Activated CD8-positive, alpha-beta memory T cell treated with anti-CD3 and anti-CD28 coated beads for 48 hours (primary cell): ENCODE measurements at regions not wholly inside any gene's neighbourhood (a gene's known extent, or its start where the extent isn't known, plus 50 kb on each side); places are given as distances from the start of the nearest gene placed in this dataset.

ENCODE experiments used
- DNase-seq, 3 experiments: peaks; one replicate each; pipeline ENCODE4 v3.0.0-alpha.2; 2020; ENCODE audit warnings: low read depth in 2 of 3, low spot score in 2 of 3

GRCh38 chr14:97246648-97247047 is 449.5 kb downstream of the VRK1 start:
- no peak for DNase-seq

DNA sequence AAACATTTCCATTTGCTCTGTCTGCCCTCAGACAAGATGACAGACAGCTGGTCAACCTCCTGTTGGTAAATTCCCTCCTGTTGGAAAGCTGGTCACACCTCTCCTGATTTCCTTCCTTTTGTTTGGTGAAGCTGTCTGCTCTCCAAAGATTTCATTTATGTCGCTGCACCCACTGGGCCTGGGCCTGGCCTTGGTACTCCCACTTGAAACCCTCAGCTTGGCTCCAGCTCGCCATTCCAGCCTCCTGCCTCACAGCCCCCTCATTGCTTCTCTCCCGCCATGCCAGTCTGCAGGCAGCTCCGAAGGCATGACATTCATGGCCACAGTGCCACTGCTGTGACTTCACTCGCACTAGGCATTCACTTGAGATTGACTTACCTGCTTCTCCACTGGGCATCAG is 451.8 kb downstream of the VRK1 start:
- DNase-seq = no peak

DNA sequence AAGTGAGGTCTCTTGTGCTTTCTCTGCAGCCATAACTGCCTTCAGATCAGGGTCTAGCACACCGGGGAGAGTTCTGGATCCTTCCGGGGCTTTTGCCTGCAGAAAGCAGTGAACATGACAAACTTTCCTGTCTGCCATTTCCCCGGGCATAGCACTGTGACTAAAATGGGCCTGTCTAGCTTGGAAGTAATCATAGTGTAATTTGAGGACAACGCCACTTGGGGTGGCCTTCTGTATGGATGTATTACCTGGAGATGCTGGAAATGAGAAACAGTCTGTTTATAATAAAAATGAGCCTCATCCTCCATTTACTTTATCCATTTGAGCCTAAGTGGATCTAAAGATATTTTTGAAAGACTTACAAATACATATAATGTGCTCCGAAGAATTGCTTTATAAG is 453.7 kb downstream of the VRK1 start:
- no peak for DNase-seq

DNA sequence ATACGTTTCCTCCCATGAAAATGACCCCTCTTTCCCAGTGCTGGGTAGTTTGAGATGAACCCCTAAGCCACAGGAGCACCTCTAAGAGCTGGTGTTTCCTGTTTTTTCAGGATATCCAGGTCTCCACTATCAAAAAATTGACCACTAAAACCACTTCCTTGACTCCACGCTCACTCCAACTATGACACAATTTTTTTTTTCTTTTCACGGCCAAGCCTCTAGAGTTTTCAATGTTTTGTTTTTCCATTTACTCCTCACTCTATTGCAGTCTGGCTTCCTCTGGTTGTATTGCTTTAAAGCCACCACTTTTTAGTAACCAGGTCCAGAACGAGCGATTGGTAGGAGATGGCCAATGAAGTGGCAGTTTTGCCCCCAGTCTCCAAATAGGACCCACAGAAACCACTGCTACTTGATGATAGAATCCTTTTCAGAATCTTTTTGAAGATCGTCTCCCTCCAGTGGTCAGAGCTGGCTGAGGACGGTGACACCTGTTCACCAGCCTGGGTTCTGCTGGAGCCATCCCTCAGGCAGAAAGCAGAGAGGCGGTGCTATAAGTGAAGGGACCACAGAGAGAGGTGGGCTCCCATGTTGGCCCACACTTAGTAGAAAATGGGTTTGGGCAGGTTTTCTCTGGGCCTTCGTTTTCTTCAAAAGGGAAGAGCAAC is 454.4 kb downstream of the VRK1 start:
- no peak for DNase-seq

DNA sequence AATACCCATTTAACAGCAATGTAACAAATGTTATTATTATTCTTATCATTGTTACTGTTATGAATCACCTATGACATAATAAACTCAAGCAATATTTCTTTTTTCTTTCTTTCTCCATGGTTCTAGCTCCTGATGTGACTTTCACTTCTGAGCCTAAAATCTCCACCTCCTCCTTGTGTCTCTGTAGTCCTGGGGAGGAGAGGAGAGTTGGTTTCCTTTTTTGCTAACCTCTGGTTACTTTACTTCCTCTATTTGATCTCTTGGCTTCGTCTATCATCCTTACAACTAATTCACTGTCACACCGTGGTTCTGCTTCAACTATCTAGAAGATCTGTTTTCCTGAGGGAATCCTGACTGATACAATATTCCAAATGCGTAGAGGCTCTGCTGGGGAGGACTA is 456.6 kb downstream of the VRK1 start:
- DNase-seq = no peak

GRCh38 chr14:97262336-97262735 is 465.2 kb downstream of the VRK1 start:
- no peak for DNase-seq

DNA sequence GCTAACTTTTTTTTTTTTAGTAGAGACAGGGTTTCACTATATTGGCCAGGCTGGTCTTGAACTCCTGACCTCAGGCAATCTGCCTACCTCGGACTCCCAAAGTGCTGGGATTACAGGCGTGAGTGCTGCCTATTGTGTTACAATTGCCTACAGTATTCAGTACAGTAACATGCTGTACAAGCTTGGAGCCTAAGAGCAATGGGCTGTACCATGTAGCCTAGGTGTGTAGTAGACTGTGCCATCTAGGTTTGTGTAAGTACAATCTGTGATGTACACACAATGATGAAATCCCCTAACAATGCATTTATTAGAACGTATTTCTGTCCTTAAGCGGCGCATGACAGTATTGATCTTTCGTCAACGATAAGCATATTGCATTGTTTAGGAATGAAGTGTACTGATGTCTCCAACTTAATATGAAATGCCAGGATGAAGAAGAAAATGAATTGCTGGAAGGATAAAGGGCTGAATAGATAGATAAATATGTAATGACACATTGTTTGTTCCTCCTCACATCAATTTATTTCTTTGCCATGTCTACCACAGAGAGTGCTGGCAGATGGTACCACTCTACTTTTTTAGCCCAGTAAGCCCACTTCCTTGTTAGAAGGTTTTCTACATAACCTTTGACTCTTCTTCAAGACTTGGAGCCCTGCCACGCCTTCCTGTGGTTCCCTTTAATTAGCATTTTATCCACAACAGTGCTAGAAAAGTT is 467.5 kb downstream of the VRK1 start:
- DNase-seq = no peak

GRCh38 chr14:97266653-97267052 is 469.5 kb downstream of the VRK1 start:
- no peak for DNase-seq

DNA sequence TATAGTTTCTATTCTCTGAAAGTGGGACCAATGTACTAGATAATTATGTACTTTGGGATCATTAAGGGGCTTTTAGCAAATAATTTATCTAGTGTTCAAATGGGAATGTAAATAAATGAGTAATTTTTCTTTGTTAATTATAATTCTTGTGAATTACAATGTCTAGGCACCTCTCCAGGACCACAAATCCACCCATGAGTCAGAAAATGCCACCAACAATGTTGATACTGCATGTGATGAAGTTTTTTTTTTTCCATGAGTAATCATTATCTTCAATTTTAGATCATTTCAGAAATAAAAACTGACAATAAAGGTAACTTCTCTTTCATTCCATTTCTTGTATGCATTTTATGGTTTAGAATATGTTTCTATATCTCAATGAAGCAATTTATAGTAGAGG is 470.3 kb downstream of the VRK1 start:
- no peak for DNase-seq

DNA sequence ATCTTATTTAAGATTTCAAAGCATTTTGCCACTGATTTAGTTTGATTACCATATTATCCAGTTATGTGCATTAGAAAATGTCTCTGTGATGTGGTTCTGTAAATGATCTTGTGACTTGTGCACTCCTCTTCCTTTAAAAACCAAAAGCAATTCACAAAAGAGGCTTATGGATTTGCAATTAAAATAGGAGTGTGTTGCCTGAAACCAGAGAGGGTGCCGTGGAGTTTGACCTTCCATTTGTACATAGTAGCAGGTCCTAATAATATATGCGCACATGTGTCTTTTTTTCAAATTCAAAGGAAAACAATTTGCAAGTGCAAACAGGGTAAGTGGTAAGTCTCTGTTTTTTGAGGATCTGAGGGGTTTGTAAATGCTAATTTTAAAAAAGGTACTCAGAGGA is 470.9 kb downstream of the VRK1 start:
- DNase-seq = no peak

DNA sequence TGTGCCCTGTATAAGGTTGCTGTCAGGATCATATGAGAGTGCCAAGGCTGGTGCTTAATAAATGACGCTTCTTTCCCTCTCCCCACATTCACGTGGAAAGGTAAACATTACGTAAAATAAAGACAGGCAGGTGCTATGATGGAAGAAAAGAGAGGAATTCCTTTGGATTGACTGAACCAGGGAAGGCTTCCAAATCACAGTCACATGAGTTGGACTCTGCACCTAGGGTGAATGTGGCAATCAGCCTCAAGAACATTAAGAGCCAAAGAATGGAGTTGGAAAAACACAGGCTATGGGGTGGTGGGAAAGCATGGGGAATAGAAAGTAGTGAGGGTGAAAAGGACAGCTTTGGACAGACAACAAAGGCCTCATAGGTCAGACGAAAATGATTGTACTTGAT is 473.1 kb downstream of the VRK1 start:
- DNase-seq = no peak

GRCh38 chr14:97271451-97271960 is 474.3 kb downstream of the VRK1 start:
- DNase-seq = no peak

DNA sequence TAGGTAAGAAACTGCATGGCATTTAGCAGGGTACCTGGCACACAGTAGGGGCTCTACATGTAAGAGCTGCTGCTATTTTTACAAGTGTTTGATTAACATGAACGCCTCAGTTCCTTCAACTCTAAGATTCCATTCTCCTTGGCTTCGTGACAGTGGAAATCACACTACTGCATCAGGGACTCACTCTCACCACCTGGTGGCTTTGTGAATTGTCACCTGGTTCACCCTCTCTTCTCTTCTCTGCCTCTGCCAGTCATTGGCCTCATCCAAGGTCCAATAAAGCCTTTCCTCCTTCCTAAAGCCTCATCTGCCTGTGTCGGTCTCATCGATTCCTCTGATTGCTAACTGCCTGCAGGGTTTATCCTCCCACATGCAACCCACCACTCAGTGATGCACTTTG is 476.4 kb downstream of the VRK1 start:
- DNase-seq = no peak

DNA sequence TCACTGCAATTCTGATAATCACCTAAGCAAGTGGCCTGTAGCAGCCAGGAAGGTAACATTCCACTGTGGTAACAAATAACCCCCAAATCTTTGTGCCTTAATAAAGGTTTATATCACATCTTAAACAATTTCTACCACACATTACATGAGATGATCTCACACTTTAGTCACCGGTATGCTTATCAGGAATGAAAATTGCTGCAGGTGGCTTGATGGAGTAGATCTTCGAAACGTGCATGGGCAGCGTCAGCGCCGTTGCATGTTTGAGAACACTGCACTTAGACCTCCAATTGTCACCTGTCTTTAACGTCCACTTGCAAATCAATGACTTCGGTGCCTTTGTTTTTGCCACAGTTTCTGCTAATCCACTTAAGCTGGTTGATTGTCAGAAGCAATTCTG is 477.4 kb downstream of the VRK1 start:
- no peak for DNase-seq

DNA sequence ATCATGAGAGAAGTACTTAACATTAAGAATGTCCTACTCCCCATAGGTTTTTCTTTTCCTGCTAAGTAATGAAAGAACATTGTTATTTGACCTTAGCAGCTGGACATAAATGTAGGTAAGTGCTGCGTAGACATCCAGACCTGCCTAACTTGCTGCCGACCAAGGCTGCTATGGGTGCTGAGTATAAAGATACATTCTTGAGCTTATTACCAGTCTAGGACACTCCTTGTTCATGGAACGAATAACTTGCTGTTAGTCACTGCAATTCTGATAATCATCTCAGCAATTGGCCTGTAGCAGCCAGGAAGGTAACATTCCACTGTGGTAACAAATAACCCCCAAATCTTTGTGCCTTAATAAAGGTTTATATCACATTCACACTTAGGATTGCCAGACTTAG is 478.1 kb downstream of the VRK1 start:
- DNase-seq = no peak

GRCh38 chr14:97276573-97276972 is 479.4 kb downstream of the VRK1 start:
- DNase-seq = no peak

DNA sequence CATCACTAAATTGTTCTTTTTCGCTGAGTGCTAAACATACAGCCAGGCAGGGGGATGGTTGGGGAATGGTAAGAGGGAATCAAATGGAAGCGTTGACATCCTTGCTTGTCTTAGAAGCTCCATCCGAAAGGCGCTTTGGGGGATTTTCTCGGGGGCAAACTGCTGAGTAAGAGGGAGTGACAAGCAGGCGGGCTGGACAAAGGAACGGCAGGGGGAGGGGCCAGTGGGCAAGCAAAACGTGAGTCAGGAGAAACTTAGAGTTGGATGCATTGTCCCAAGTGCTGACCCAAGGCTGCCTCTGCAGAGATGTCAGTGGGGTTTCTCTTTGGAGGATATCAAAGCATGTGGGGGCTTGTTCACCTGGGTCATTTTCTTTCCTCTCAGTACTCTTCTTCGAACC is 480.5 kb downstream of the VRK1 start:
- DNase-seq = no peak

DNA sequence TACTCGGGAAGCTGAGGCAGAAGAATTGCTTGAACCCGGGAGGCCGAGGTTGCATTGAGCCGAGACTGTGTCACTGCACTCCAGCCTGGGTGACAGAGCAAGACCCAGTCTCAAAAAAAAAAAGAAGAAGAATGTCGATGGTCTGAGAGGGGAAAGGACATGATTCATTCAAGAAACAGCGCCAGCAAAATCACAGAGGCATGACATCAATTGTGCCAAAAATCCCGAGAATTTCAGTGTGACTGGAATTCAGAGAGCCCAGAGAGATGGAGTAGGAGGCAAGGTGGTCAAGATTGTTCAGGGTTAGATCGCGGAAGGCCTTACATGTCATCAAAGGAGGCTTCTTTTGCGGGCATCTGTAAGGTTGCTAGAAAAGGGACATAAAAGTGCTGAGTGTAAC is 483.3 kb downstream of the VRK1 start:
- no peak for DNase-seq

- no peak for DNase-seq
These were observed 484.6 kb downstream of the VRK1 start for GRCh38 chr14:97281741-97282140.

GRCh38 chr14:97282210-97283004 is 485.2 kb downstream of the VRK1 start:
- no peak for DNase-seq

- no peak for DNase-seq
These were observed 485.8 kb downstream of the VRK1 start for GRCh38 chr14:97283005-97283403.

DNA sequence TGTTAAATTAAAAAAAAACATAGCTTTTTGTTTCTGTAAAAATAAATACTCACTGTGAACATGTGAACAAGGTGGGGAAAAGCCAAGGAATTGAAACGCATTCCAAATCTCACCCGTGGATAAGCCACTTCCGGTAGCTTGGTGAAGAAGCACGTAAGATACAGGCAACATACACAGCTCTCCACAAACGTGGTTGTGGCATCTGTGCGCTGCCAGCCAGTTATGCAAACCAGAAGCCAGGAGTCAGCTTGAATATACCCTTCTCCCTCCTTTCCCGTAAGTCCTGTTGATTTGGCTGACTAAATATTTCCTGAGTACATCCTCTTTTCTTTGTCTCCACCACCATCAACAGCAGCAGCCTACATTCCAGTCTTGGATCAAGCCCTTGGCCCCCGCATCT is 486.2 kb downstream of the VRK1 start:
- no peak for DNase-seq
